ENCODE measurements at regions not wholly inside any gene's neighbourhood (a gene's known extent, or its start where the extent isn't known, plus 50 kb on each side); places are given as distances from the start of the nearest gene placed in this dataset.

- ChIA-PET POLR2A (no interaction called here), CTCF (interaction anchor here (0.8 to 1.1 kb wide), 2 partner anchors 16 to 273 kb away, joined by 3 read pairs; no protein-coding TSS in a partner anchor)
- no peak overlapping the region for H3K4me3 Mint-ChIP-seq
- ATAC-seq (no peak), DNase-seq (ENCODE audit: low spot score) (no peak)
- H3K4me1 Mint-ChIP-seq: no peaks in the 10 kb centered on the region
- no peaks in the 10 kb centered on the region; the same call in 1 of the 2 replicates for H3K27me3 Mint-ChIP-seq (ENCODE audit: low read depth)
- H3K36me3 Mint-ChIP-seq: no peaks in the 10 kb centered on the region
- no peak overlapping the region for H3K27ac Mint-ChIP-seq
- TF ChIP-seq E2F4 (CRISPR knock-in tag; IDR thresholded peaks at IDR 0.05; ENCODE audit: borderline replicate concordance, low read depth) (no peak), ZNF263 (CRISPR knock-in tag; IDR thresholded peaks at IDR 0.05; ENCODE audit: low read depth) (no peak), ATF6 (CRISPR knock-in tag; IDR thresholded peaks at IDR 0.05) (no peak), NFATC4 (CRISPR knock-in tag; IDR thresholded peaks at IDR 0.05) (no peak), ZNF671 (CRISPR knock-in tag; IDR thresholded peaks at IDR 0.05) (no peak), EMX1 (CRISPR knock-in tag; IDR thresholded peaks at IDR 0.05) (no peak), GTF2I (CRISPR knock-in tag; conservative IDR thresholded peaks at IDR 0.05) (no peak), NFYB (CRISPR knock-in tag; conservative IDR thresholded peaks at IDR 0.05; ENCODE audit: low read depth) (no peak), TCF7 (CRISPR knock-in tag; IDR thresholded peaks at IDR 0.05; ENCODE audit: low read depth) (no peak), HMGA2 (CRISPR knock-in tag; IDR thresholded peaks at IDR 0.05) (no peak)
- TF ChIP-seq, protein P1, sequence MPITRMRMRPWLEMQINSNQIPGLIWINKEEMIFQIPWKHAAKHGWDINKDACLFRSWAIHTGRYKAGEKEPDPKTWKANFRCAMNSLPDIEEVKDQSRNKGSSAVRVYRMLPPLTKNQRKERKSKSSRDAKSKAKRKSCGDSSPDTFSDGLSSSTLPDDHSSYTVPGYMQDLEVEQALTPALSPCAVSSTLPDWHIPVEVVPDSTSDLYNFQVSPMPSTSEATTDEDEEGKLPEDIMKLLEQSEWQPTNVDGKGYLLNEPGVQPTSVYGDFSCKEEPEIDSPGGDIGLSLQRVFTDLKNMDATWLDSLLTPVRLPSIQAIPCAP (CRISPR knock-in tag; IDR thresholded peaks at IDR 0.05): no peak
- H3K9me3 Mint-ChIP-seq: no peaks in the 10 kb centered on the region
Observed at GRCh38 chr5:2848619-2849018, 97.1 kb upstream of the IRX2 start.

DNA sequence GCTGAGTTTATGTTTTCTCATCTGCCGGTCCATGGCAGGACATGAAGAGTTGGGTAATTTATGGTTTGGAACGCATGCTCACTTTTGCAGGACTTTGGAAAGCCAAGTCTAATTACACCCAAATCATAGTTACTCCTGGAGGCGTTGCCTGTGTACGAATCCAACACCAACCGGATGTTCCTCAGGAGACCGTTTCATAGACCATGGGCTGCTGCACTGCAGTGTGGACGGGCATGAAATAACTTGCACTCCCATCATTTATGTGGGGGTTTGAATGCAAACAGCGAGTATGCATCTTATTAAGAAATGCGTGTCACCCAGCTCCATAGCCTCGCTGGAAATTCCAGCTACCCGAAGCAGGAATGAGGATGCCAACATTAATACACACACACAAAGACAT, 96.1 kb upstream of the IRX2 start:
- Mint-ChIP-seq H3K27ac (no peak overlapping the region), H3K4me3 (no peak overlapping the region), H3K9me3 (no peaks in the 10 kb centered on the region), H3K27me3 (ENCODE audit: low read depth) (no peaks in the 10 kb centered on the region; the same call in 1 of the 2 replicates), H3K4me1 (no peaks in the 10 kb centered on the region), H3K36me3 (no peaks in the 10 kb centered on the region)
- DNase-seq (ENCODE audit: low spot score) (no peak), ATAC-seq (no peak)
- POLR2A ChIA-PET: no interaction called here
- no peak for TF ChIP-seq ZNF263 (CRISPR knock-in tag; IDR thresholded peaks at IDR 0.05; ENCODE audit: low read depth)
- TF ChIP-seq ZNF671 (CRISPR knock-in tag; IDR thresholded peaks at IDR 0.05): no peak
- TF ChIP-seq SMAD3 (CRISPR knock-in tag; IDR thresholded peaks at IDR 0.05; ENCODE audit: borderline replicate concordance): no peak
- no peak for TF ChIP-seq ZNF121 (CRISPR knock-in tag; IDR thresholded peaks at IDR 0.05)
- no peak for TF ChIP-seq GTF2I (CRISPR knock-in tag; conservative IDR thresholded peaks at IDR 0.05)
- no peak for TF ChIP-seq TEAD4 (CRISPR knock-in tag; IDR thresholded peaks at IDR 0.05)
- TF ChIP-seq, protein P2, sequence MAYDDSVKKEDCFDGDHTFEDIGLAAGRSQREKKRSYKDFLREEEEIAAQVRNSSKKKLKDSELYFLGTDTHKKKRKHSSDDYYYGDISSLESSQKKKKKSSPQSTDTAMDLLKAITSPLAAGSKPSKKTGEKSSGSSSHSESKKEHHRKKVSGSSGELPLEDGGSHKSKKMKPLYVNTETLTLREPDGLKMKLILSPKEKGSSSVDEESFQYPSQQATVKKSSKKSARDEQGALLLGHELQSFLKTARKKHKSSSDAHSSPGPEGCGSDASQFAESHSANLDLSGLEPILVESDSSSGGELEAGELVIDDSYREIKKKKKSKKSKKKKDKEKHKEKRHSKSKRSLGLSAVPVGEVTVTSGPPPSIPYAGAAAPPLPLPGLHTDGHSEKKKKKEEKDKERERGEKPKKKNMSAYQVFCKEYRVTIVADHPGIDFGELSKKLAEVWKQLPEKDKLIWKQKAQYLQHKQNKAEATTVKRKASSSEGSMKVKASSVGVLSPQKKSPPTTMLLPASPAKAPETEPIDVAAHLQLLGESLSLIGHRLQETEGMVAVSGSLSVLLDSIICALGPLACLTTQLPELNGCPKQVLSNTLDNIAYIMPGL (CRISPR knock-in tag; IDR thresholded peaks at IDR 0.05): no peak
- TF ChIP-seq ZNF232 (CRISPR knock-in tag; IDR thresholded peaks at IDR 0.05): no peak
- no peak for TF ChIP-seq SP1 (CRISPR knock-in tag; conservative IDR thresholded peaks at IDR 0.05)
- no peak for TF ChIP-seq FOXK1 (CRISPR knock-in tag; IDR thresholded peaks at IDR 0.05)
- no peak for TF ChIP-seq ZNF138 (CRISPR knock-in tag; conservative IDR thresholded peaks at IDR 0.05)
- no peak for TF ChIP-seq RORB (CRISPR knock-in tag; IDR thresholded peaks at IDR 0.05)
- TF ChIP-seq ETV6 (CRISPR knock-in tag; IDR thresholded peaks at IDR 0.05): no peak
- TF ChIP-seq, protein P3, sequence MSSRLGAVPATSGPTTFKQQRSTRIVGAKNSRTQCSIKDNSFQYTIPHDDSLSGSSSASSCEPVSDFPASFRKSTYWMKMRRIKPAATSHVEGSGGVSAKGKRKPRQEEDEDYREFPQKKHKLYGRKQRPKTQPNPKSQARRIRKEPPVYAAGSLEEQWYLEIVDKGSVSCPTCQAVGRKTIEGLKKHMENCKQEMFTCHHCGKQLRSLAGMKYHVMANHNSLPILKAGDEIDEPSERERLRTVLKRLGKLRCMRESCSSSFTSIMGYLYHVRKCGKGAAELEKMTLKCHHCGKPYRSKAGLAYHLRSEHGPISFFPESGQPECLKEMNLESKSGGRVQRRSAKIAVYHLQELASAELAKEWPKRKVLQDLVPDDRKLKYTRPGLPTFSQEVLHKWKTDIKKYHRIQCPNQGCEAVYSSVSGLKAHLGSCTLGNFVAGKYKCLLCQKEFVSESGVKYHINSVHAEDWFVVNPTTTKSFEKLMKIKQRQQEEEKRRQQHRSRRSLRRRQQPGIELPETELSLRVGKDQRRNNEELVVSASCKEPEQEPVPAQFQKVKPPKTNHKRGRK (CRISPR knock-in tag; IDR thresholded peaks at IDR 0.05; ENCODE audit: borderline replicate concordance): no peak
- CTCF ChIA-PET: no interaction called here

All from WTC11 (cell line).